Mucosa of rectum (tissue), 2 donors: ENCODE measurements at regions not wholly inside any gene's neighbourhood (a gene's known extent, or its start where the extent isn't known, plus 50 kb on each side); places are given as distances from the start of the nearest gene placed in this dataset.

Experiments
- H3K27ac ChIP-seq, 2 donors: one replicate each; pipeline ENCODE4 v1.7.0; 2013; ENCODE audit warnings: inconsistent platforms in 2 of 2, low read depth in 2 of 2, low read length in 2 of 2
- H3K27me3 ChIP-seq, 2 donors: one replicate each; pipeline ENCODE4 v1.7.0; 2013; ENCODE audit warnings: low read length in 2 of 2; ENCODE audit not compliant: control insufficient read depth in 2 of 2, insufficient read depth in 2 of 2
- H3K36me3 ChIP-seq, 2 donors: one replicate each; pipeline ENCODE4 v1.7.0; 2013; ENCODE audit warnings: low read length in 2 of 2; ENCODE audit not compliant: control insufficient read depth in 2 of 2, insufficient read depth in 2 of 2
- H3K4me1 ChIP-seq, 2 donors: one replicate each; pipeline ENCODE4 v1.7.0; 2013; ENCODE audit warnings: low read length in 2 of 2, mild to moderate bottlenecking in 1 of 2; ENCODE audit not compliant: control insufficient read depth in 2 of 2, insufficient read depth in 2 of 2
- H3K4me3 ChIP-seq, 2 donors: one replicate each; pipeline ENCODE4 v1.7.0; 2013; ENCODE audit warnings: low read length in 2 of 2
- H3K9ac ChIP-seq, 2 donors: one replicate each; pipeline ENCODE4 v1.7.0; 2013; ENCODE audit warnings: low read length in 2 of 2, low read depth in 1 of 2, mild to moderate bottlenecking in 1 of 2
- H3K9me3 ChIP-seq, 2 donors: one replicate each; pipeline ENCODE4 v1.7.0; 2013; ENCODE audit warnings: low read length in 2 of 2; ENCODE audit not compliant: control insufficient read depth in 2 of 2
- donor health status: healthy.
- donor health status: Normal muscosa, but diverticular disease.

GRCh38 chr16:85452364-85453193, 160.5 kb upstream of the GSE1 start:
- Histone ChIP-seq H3K27ac (peak overlapping the region; percentile 3 to 16), H3K4me3 (no peak overlapping the region), H3K27me3 (no peaks in the 10 kb centered on the region), H3K36me3 (no peaks in the 10 kb centered on the region), H3K9ac (peak overlapping the region in 1 of 2 donors; percentile 47), H3K4me1 (peaks cover 35 to 40% of the 10 kb centered on the region in 2 donors), H3K9me3 (no peaks in the 10 kb centered on the region)

GRCh38 chr16:85453194-85453678, 159.9 kb upstream of the GSE1 start:
- H3K27ac ChIP-seq: peak overlapping the region in 1 of 2 donors; percentile 3
- H3K9ac ChIP-seq: peak overlapping the region in 1 of 2 donors; percentile 47
- no peaks in the 10 kb centered on the region for H3K36me3 ChIP-seq

GRCh38 chr16:85453703-85454102, 159.4 kb upstream of the GSE1 start:
- Histone ChIP-seq H3K9me3 (no peaks in the 10 kb centered on the region), H3K4me1 (peaks cover 24 to 28% of the 10 kb centered on the region in 2 donors), H3K27me3 (no peaks in the 10 kb centered on the region), H3K4me3 (no peak overlapping the region), H3K27ac (no peak overlapping the region), H3K9ac (no peak overlapping the region), H3K36me3 (no peaks in the 10 kb centered on the region)

More at GRCh38 chr16:85453194-85453678, 159.9 kb upstream of the GSE1 start:
- H3K27me3 ChIP-seq: no peaks in the 10 kb centered on the region
- peaks cover 29 to 33% of the 10 kb centered on the region in 2 donors for H3K4me1 ChIP-seq
- H3K4me3 ChIP-seq: no peak overlapping the region
- no peaks in the 10 kb centered on the region for H3K9me3 ChIP-seq

GRCh38 chr16:85454171-85454872, 158.8 kb upstream of the GSE1 start:
- H3K36me3 ChIP-seq: no peaks in the 10 kb centered on the region
- peaks cover 18 to 22% of the 10 kb centered on the region in 2 donors for H3K4me1 ChIP-seq
- H3K9ac ChIP-seq: no peak overlapping the region
- H3K4me3 ChIP-seq: no peak overlapping the region
- H3K27ac ChIP-seq: no peak overlapping the region
- H3K27me3 ChIP-seq: no peaks in the 10 kb centered on the region
- H3K9me3 ChIP-seq: no peaks in the 10 kb centered on the region

- Histone ChIP-seq H3K27ac (no peak overlapping the region), H3K36me3 (no peaks in the 10 kb centered on the region), H3K4me3 (no peak overlapping the region), H3K9me3 (no peaks in the 10 kb centered on the region), H3K27me3 (no peaks in the 10 kb centered on the region), H3K9ac (no peak overlapping the region), H3K4me1 (peaks cover 16 to 22% of the 10 kb centered on the region in 2 donors)
Measured at GRCh38 chr16:85455534-85455933, 157.6 kb upstream of the GSE1 start.

- H3K9me3 ChIP-seq: no peaks in the 10 kb centered on the region
- H3K4me3 ChIP-seq: no peak overlapping the region
- H3K4me1 ChIP-seq: peaks cover 30 to 35% of the 10 kb centered on the region in 2 donors
- no peak overlapping the region for H3K9ac ChIP-seq
- peaks cover 0 to 6% of the 10 kb centered on the region in 2 donors for H3K27me3 ChIP-seq
- no peaks in the 10 kb centered on the region for H3K36me3 ChIP-seq
- no peak overlapping the region for H3K27ac ChIP-seq
Measured at GRCh38 chr16:85457366-85457765, 155.8 kb upstream of the GSE1 start.

GRCh38 chr16:85458968-85459367, 154.2 kb upstream of the GSE1 start:
- Histone ChIP-seq H3K4me1 (peaks cover 23 to 24% of the 10 kb centered on the region in 2 donors), H3K9me3 (no peaks in the 10 kb centered on the region), H3K4me3 (no peak overlapping the region), H3K36me3 (no peaks in the 10 kb centered on the region), H3K9ac (no peak overlapping the region), H3K27ac (peak overlapping the region in 1 of 2 donors; percentile 41), H3K27me3 (peaks cover 4 to 13% of the 10 kb centered on the region in 2 donors)

- Histone ChIP-seq H3K27ac (peak overlapping the region; percentile 55 to 64), H3K4me3 (no peak overlapping the region), H3K27me3 (peaks cover 7 to 18% of the 10 kb centered on the region in 2 donors), H3K9me3 (no peaks in the 10 kb centered on the region), H3K9ac (peak overlapping the region in 1 of 2 donors; percentile 13), H3K4me1 (peaks cover 23 to 24% of the 10 kb centered on the region in 2 donors), H3K36me3 (no peaks in the 10 kb centered on the region)
Measured at GRCh38 chr16:85459529-85460251, 153.4 kb upstream of the GSE1 start.

GRCh38 chr16:85460252-85461021, 152.7 kb upstream of the GSE1 start:
- H3K4me1 ChIP-seq: peaks cover 23 to 24% of the 10 kb centered on the region in 2 donors
- no peak overlapping the region for H3K4me3 ChIP-seq
- H3K27ac ChIP-seq: peak overlapping the region; percentile 55 to 64
- H3K9me3 ChIP-seq: no peaks in the 10 kb centered on the region
- peak overlapping the region in 1 of 2 donors; percentile 13 for H3K9ac ChIP-seq
- peaks cover 12 to 23% of the 10 kb centered on the region in 2 donors for H3K27me3 ChIP-seq
- H3K36me3 ChIP-seq: no peaks in the 10 kb centered on the region
